ENCODE measurements at regions not wholly inside any gene's neighbourhood (a gene's known extent, or its start where the extent isn't known, plus 50 kb on each side); places are given as distances from the start of the nearest gene placed in this dataset.

DNA sequence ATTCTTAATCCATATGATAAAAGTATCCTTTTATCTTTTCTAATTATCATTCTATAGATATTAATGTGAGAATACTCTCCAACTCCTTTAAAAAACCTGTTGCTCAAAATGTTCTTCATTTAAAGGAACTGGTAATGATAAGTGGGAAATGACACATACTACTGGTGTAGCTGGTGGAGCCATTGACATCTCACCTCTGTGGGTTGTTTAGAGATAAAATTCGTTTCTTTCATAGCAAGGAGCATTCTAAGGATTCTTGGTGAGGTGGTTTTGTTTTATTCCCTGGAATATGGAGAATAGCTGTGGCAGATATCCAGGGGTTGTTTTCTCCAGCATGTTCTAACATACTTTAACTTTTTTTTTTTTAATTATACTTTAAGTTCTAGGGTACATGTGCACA lies 299.8 kb upstream of the THBS1 start:
- FAIRE-seq = no peak
- no peaks in the 10 kb centered on the region for H3K9me3 ChIP-seq (ENCODE audit: control insufficient read depth in 2 of 2, insufficient read depth in 1 of 2, low read depth in 1 of 2, low read length in 1 of 2)
- 22 to 53% (median 30%) methylated on average over 1 of the region's 1 CpG for WGBS, 3 donors
- no peak for DNase-seq
- H3K27ac ChIP-seq (ENCODE audit: low read depth in 1 of 3, low read length in 2 of 3) = no peak overlapping the region
- no peaks in the 10 kb centered on the region for H3K27me3 ChIP-seq (ENCODE audit: control insufficient read depth in 3 of 3, insufficient read depth in 3 of 3, low read length in 3 of 3)
- no peaks in the 10 kb centered on the region for H3K36me3 ChIP-seq (ENCODE audit: control insufficient read depth in 3 of 3, insufficient read depth in 2 of 3, low read depth in 1 of 3, low read length in 3 of 3)
- no peaks in the 10 kb centered on the region for H3K4me1 ChIP-seq (ENCODE audit: control insufficient read depth in 3 of 3, insufficient read depth in 2 of 3, low read depth in 1 of 3, low read length in 2 of 3)
- no peak overlapping the region for H3K4me3 ChIP-seq (ENCODE audit: low read depth in 1 of 3, low read length in 3 of 3)

DNA sequence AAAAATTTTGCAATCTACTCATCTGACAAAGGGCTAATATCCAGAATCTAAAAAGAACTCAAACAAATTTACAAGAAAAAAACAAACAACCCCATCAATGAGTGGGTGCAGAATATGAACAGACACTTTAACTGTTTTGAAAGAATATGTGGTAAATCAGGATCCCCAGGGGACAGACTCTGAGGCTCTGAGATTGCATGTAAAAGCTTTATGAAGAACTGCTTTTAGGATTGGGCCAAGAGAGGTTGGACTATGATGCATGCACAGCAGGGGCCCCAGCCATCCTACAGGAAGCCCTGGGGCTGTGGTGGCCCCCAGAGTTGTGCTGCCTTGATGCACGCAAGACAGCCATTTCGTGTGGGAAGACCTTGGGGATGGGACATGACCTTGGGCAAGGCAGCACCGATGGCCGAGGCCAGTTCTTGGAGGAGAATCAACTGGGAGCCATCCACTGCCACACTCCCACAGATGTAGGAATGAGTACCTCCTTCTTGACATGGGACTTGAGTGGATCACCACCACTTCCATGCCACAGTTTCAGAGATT lies 298.1 kb upstream of the THBS1 start:
- Histone ChIP-seq H3K36me3 (ENCODE audit: control insufficient read depth in 3 of 3, insufficient read depth in 2 of 3, low read depth in 1 of 3, low read length in 3 of 3) (no peaks in the 10 kb centered on the region), H3K27me3 (ENCODE audit: control insufficient read depth in 3 of 3, insufficient read depth in 3 of 3, low read length in 3 of 3) (no peaks in the 10 kb centered on the region), H3K27ac (ENCODE audit: low read depth in 1 of 3, low read length in 2 of 3) (no peak overlapping the region), H3K4me3 (ENCODE audit: low read depth in 1 of 3, low read length in 3 of 3) (no peak overlapping the region), H3K9me3 (ENCODE audit: control insufficient read depth in 2 of 2, insufficient read depth in 1 of 2, low read depth in 1 of 2, low read length in 1 of 2) (no peaks in the 10 kb centered on the region), H3K4me1 (ENCODE audit: control insufficient read depth in 3 of 3, insufficient read depth in 2 of 3, low read depth in 1 of 3, low read length in 2 of 3) (no peaks in the 10 kb centered on the region)
- 84 to 92% (median 92%) methylated on average over 4 of the region's 4 CpGs for WGBS, 3 donors
- FAIRE-seq (no peak), DNase-seq (no peak)

GRCh38 chr15:39283531-39283930 lies 297.3 kb upstream of the THBS1 start:
- Histone ChIP-seq H3K27ac (ENCODE audit: low read depth in 1 of 3, low read length in 2 of 3) (no peak overlapping the region), H3K9me3 (ENCODE audit: control insufficient read depth in 2 of 2, insufficient read depth in 1 of 2, low read depth in 1 of 2, low read length in 1 of 2) (no peaks in the 10 kb centered on the region), H3K4me3 (ENCODE audit: low read depth in 1 of 3, low read length in 3 of 3) (no peak overlapping the region), H3K4me1 (ENCODE audit: control insufficient read depth in 3 of 3, insufficient read depth in 2 of 3, low read depth in 1 of 3, low read length in 2 of 3) (no peaks in the 10 kb centered on the region), H3K36me3 (ENCODE audit: control insufficient read depth in 3 of 3, insufficient read depth in 2 of 3, low read depth in 1 of 3, low read length in 3 of 3) (no peaks in the 10 kb centered on the region), H3K27me3 (ENCODE audit: control insufficient read depth in 3 of 3, insufficient read depth in 3 of 3, low read length in 3 of 3) (no peaks in the 10 kb centered on the region)
- DNase-seq = no peak
- FAIRE-seq = no peak

- WGBS, 3 donors = 89 to 92% (median 92%) methylated on average over 3 of the region's 3 CpGs
- H3K9me3 ChIP-seq (ENCODE audit: control insufficient read depth in 2 of 2, insufficient read depth in 1 of 2, low read depth in 1 of 2, low read length in 1 of 2) = no peaks in the 10 kb centered on the region
- FAIRE-seq = no peak
Observed at GRCh38 chr15:39285071-39285470, 295.8 kb upstream of the THBS1 start.

GRCh38 chr15:39285663-39286062 lies 295.2 kb upstream of the THBS1 start:
- FAIRE-seq (no peak), DNase-seq (no peak)
- Histone ChIP-seq H3K36me3 (ENCODE audit: control insufficient read depth in 3 of 3, insufficient read depth in 2 of 3, low read depth in 1 of 3, low read length in 3 of 3) (no peaks in the 10 kb centered on the region), H3K27me3 (ENCODE audit: control insufficient read depth in 3 of 3, insufficient read depth in 3 of 3, low read length in 3 of 3) (no peaks in the 10 kb centered on the region), H3K4me1 (ENCODE audit: control insufficient read depth in 3 of 3, insufficient read depth in 2 of 3, low read depth in 1 of 3, low read length in 2 of 3) (no peaks in the 10 kb centered on the region), H3K4me3 (ENCODE audit: low read depth in 1 of 3, low read length in 3 of 3) (no peak overlapping the region), H3K27ac (ENCODE audit: low read depth in 1 of 3, low read length in 2 of 3) (no peak overlapping the region), H3K9me3 (ENCODE audit: control insufficient read depth in 2 of 2, insufficient read depth in 1 of 2, low read depth in 1 of 2, low read length in 1 of 2) (no peaks in the 10 kb centered on the region)

More at GRCh38 chr15:39285071-39285470, 295.8 kb upstream of the THBS1 start:
- Histone ChIP-seq H3K27ac (ENCODE audit: low read depth in 1 of 3, low read length in 2 of 3) (no peak overlapping the region), H3K4me1 (ENCODE audit: control insufficient read depth in 3 of 3, insufficient read depth in 2 of 3, low read depth in 1 of 3, low read length in 2 of 3) (no peaks in the 10 kb centered on the region), H3K4me3 (ENCODE audit: low read depth in 1 of 3, low read length in 3 of 3) (no peak overlapping the region), H3K36me3 (ENCODE audit: control insufficient read depth in 3 of 3, insufficient read depth in 2 of 3, low read depth in 1 of 3, low read length in 3 of 3) (no peaks in the 10 kb centered on the region), H3K27me3 (ENCODE audit: control insufficient read depth in 3 of 3, insufficient read depth in 3 of 3, low read length in 3 of 3) (no peaks in the 10 kb centered on the region)
- DNase-seq = no peak

- no peak for FAIRE-seq
- WGBS, 3 donors = 19 to 30% (median 22%) methylated on average over 2 of the region's 2 CpGs
Observed at GRCh38 chr15:39286706-39287105, 294.2 kb upstream of the THBS1 start.

DNA sequence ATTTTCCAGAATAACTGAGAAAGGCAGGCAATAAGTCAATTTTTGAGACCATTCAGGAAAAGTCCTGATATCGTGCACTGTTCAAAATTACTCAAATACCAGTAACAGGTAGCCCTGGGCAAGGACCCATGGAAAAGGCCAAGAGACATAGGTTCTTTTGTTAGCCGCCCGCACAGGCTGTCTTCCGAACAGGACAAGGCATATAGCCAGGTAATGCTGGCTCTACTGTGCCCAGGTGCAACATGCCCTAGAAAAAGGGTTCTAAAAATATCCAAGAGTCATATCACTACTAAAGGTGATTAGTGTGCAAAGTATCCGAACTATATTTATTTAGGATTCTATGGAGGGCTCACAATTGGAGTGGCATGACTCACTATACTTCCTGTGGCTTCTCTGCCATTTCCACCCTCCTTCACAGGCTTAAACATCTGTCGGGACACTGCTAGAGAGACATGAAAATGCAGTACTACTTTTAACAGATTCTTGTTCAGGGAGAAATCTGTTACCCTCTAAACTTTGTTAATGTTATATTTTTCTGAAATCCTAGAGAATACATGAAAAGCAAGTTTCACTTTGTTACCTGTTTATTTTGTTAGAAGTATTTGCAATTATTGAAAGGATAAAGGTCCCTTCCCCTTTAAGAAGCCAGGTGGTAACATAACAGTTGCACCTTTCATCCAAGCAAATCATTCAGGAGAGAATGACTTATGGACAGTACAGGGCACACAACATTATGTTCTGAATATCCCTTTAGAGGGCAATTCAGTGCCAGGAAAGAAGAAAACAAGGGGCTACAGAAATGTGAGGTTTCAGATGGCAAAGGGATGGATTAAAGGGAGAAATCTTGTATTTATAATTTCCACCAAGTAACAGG lies 293.3 kb upstream of the THBS1 start:
- Histone ChIP-seq H3K4me1 (ENCODE audit: control insufficient read depth in 3 of 3, insufficient read depth in 2 of 3, low read depth in 1 of 3, low read length in 2 of 3) (no peaks in the 10 kb centered on the region), H3K27ac (ENCODE audit: low read depth in 1 of 3, low read length in 2 of 3) (no peak overlapping the region), H3K36me3 (ENCODE audit: control insufficient read depth in 3 of 3, insufficient read depth in 2 of 3, low read depth in 1 of 3, low read length in 3 of 3) (no peaks in the 10 kb centered on the region), H3K9me3 (ENCODE audit: control insufficient read depth in 2 of 2, insufficient read depth in 1 of 2, low read depth in 1 of 2, low read length in 1 of 2) (no peaks in the 10 kb centered on the region), H3K27me3 (ENCODE audit: control insufficient read depth in 3 of 3, insufficient read depth in 3 of 3, low read length in 3 of 3) (no peaks in the 10 kb centered on the region), H3K4me3 (ENCODE audit: low read depth in 1 of 3, low read length in 3 of 3) (no peak overlapping the region)
- DNase-seq = no peak
- no peak for FAIRE-seq
- WGBS, 3 donors = 72 to 79% (median 76%) methylated on average over 6 of the region's 6 CpGs

More at GRCh38 chr15:39286706-39287105, 294.2 kb upstream of the THBS1 start:
- no peak for DNase-seq
- Histone ChIP-seq H3K27ac (ENCODE audit: low read depth in 1 of 3, low read length in 2 of 3) (no peak overlapping the region), H3K27me3 (ENCODE audit: control insufficient read depth in 3 of 3, insufficient read depth in 3 of 3, low read length in 3 of 3) (no peaks in the 10 kb centered on the region), H3K4me3 (ENCODE audit: low read depth in 1 of 3, low read length in 3 of 3) (no peak overlapping the region), H3K36me3 (ENCODE audit: control insufficient read depth in 3 of 3, insufficient read depth in 2 of 3, low read depth in 1 of 3, low read length in 3 of 3) (no peaks in the 10 kb centered on the region), H3K4me1 (ENCODE audit: control insufficient read depth in 3 of 3, insufficient read depth in 2 of 3, low read depth in 1 of 3, low read length in 2 of 3) (no peaks in the 10 kb centered on the region), H3K9me3 (ENCODE audit: control insufficient read depth in 2 of 2, insufficient read depth in 1 of 2, low read depth in 1 of 2, low read length in 1 of 2) (no peaks in the 10 kb centered on the region)

DNA sequence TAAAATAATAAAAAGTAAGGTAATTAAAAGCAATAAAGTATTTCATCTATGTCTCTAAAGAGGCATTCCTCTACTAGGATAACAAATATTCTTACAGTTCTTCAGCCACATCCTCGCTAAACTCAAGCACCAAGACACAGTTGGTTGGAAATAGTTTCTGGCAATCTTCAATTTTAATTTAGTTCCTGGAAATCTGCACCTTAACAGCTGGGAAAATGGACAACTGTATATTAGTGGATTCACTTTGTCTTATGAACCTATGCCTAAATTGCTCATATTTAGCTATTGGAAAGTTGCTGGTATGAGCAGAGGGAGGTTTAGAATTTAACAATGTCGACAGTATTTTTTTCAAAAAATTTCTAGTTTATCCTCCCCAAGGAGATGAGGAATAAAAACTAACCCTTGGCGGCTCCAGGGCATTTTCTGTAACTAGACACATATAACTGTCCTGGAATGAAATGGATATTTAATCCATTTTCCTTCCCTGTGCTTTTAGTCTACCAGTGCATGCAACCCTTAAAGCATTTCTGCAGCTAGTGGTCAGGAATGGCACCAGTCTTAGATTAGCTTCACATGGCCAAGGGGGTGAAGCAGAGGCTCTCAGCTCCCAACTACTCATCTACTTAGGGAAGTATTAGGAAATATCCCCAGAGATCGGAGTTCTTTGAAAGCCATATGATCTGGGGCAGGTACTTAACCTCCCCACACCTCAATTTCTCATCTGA lies 290.0 kb upstream of the THBS1 start:
- Histone ChIP-seq H3K4me1 (ENCODE audit: control insufficient read depth in 3 of 3, insufficient read depth in 2 of 3, low read depth in 1 of 3, low read length in 2 of 3) (no peaks in the 10 kb centered on the region), H3K36me3 (ENCODE audit: control insufficient read depth in 3 of 3, insufficient read depth in 2 of 3, low read depth in 1 of 3, low read length in 3 of 3) (no peaks in the 10 kb centered on the region), H3K9me3 (ENCODE audit: control insufficient read depth in 2 of 2, insufficient read depth in 1 of 2, low read depth in 1 of 2, low read length in 1 of 2) (no peaks in the 10 kb centered on the region), H3K27ac (ENCODE audit: low read depth in 1 of 3, low read length in 2 of 3) (no peak overlapping the region), H3K27me3 (ENCODE audit: control insufficient read depth in 3 of 3, insufficient read depth in 3 of 3, low read length in 3 of 3) (no peaks in the 10 kb centered on the region), H3K4me3 (ENCODE audit: low read depth in 1 of 3, low read length in 3 of 3) (no peak overlapping the region)
- 89 to 94% (median 92%) methylated on average over 4 of the region's 4 CpGs for WGBS, 3 donors
- DNase-seq (no peak), FAIRE-seq (no peak)

All from small intestine (tissue), 7 donors.